GM12865 (cell line): ENCODE measurements at regions not wholly inside any gene's neighbourhood (a gene's known extent, or its start where the extent isn't known, plus 50 kb on each side); places are given as distances from the start of the nearest gene placed in this dataset.
"Not testable (repeated sequence)": the region's sequence is repeated elsewhere in the genome, so short reads cannot be mapped to it uniquely, and the experiment has no call there.

Source experiments
- DNase-seq: peaks from one replicate; pipeline ENCODE4 v3.0.0; 2010; ENCODE audit warnings: low read depth
- H3K4me3 ChIP-seq: 2 replicates; pipeline ENCODE4 v1.5.1; 2011; ENCODE audit warnings: mild to moderate bottlenecking, low read depth, low read length, control low read depth
- TF ChIP-seq, protein P1 (sequence below): IDR thresholded peaks from 2 replicates; pipeline ENCODE4 v1.5.1; 2011; ENCODE audit warnings: low read length, control low read depth, low read depth, inconsistent platforms; ENCODE audit not compliant: insufficient read depth; ENCODE audit errors: missing control alignments

DNA sequence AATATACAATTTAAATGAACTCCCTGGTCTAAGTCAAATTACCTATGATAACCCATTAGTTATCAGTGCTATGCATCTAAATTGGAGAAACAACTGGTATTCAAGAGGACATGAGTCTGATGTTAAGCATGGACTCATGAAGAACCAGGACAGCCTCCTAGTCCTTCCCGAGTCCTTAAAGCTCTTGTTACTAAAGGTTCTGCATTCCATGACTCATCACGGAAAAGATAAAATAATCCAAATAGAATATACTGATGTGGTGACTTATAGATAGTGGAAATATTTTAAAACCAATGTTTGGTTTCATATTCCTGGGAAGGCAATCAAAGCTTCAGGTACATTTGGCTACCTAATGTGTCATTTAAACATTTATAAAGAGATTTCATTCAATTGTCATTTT is 117.2 kb upstream of the PMCH start:
- TF ChIP-seq, protein P1, sequence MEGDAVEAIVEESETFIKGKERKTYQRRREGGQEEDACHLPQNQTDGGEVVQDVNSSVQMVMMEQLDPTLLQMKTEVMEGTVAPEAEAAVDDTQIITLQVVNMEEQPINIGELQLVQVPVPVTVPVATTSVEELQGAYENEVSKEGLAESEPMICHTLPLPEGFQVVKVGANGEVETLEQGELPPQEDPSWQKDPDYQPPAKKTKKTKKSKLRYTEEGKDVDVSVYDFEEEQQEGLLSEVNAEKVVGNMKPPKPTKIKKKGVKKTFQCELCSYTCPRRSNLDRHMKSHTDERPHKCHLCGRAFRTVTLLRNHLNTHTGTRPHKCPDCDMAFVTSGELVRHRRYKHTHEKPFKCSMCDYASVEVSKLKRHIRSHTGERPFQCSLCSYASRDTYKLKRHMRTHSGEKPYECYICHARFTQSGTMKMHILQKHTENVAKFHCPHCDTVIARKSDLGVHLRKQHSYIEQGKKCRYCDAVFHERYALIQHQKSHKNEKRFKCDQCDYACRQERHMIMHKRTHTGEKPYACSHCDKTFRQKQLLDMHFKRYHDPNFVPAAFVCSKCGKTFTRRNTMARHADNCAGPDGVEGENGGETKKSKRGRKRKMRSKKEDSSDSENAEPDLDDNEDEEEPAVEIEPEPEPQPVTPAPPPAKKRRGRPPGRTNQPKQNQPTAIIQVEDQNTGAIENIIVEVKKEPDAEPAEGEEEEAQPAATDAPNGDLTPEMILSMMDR = no peak
- DNase-seq = no peak

DNA sequence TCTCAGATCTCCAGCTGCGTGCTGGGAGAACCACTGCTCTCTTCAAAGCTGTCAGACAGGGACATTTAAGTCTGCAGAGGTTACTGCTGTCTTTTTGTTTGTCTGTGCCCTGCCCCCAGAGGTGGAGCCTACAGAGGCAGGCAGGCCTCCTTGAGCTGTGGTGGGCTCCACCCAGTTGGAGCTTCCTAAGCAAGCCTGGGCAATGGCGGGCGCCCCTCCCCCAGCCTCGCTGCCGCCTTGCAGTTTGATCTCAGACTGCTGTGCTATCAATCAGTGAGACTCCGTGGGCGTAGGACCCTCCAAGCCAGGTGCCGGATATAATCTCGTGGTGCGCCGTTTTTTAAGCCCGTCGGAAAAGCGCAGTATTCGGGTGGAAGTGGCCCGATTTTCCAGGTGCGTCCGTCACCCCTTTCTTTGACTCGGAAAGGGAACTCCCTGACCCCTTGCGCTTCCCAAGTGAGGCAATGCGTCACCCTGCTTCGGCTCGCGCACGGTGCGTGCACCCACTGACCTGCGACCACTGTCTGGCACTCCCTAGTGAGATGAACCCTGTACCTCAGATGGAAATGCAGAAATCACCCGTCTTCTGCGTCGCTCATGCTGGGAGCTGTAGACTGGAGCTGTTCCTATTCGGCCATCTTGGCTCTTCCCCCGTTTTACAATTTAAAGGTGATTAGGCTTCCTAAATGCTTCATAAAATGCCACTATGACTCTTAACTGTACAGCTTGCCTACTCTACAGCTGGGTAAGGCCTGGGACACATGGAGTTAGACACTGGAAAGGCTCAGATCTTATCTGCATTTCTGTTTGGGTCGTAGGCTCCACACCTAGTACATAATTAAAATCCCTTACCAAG is 115.7 kb upstream of the PMCH start:
- DNase-seq, H3K4me3 ChIP-seq: not testable (repeated sequence)

More for the DNA sequence above, 117.2 kb upstream of the PMCH start:
- H3K4me3 ChIP-seq = no peak overlapping the region

DNA sequence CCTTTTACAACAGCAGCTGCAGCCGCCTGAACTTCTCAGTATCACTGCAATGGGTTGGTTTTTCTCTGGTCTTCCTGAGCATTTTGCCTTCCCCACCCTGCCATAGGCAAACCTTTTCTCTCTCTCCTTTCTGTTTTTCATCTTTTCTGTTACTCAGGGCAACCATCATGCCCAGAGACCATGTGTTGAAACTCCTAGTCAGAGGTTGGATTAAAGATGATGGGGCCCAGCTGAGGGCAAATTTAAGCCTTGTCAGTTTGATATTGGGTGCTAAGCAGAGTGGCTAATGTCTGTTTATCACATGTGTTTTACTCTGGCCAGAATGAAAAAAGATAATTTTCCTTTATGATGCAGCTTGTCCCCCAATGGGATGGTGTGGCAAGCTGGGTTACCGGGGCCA is 107.9 kb upstream of the PMCH start:
- H3K4me3 ChIP-seq = no peak overlapping the region
- no peak for DNase-seq
- TF ChIP-seq, protein P1 = no peak

GRCh38 chr12:102304667-102305066 is 107.0 kb upstream of the PMCH start:
- not testable (repeated sequence) for H3K4me3 ChIP-seq, DNase-seq

DNA sequence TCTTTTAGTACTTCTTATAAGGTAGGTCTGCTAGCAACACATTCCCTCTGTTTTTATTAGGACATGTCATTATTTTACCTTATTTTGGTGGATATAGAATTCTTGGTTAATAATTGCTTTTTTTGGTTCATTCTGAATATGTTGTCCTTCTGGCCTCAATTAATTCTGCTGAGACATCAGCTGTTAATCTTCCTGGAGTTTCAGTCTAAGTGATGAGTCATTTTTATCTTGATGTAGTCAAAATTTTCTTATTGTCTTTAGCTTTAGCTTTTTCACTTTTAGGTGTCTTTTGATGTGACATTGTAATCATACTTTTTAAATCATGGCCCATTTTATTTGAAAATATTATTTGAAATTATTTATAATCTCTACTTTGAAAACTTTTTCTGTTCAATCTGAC is 104.9 kb upstream of the PMCH start:
- TF ChIP-seq, protein P1 = no peak
- DNase-seq = no peak

GRCh38 chr12:102301547-102301946 is 103.9 kb upstream of the PMCH start:
- TF ChIP-seq, protein P1 = no peak
- H3K4me3 ChIP-seq = no peak overlapping the region

More for the DNA sequence above, 104.9 kb upstream of the PMCH start:
- H3K4me3 ChIP-seq = no peak overlapping the region

GRCh38 chr12:102300824-102301461 is 103.3 kb upstream of the PMCH start:
- no peak overlapping the region for H3K4me3 ChIP-seq
- peak; percentile 81 for DNase-seq
- TF ChIP-seq, protein P1 = peak; percentile 59

More at GRCh38 chr12:102301547-102301946, 103.9 kb upstream of the PMCH start:
- no peak for DNase-seq
